ELR (cell line): ENCODE measurements at regions not wholly inside any gene's neighbourhood (a gene's known extent, or its start where the extent isn't known, plus 50 kb on each side); places are given as distances from the start of the nearest gene placed in this dataset.

Experiments used
- DNase-seq: peaks from one replicate; pipeline ENCODE4 v3.0.0-alpha.2; 2015; ENCODE audit warnings: low read depth

- no peak for DNase-seq
These were observed 63.1 kb upstream of the BAIAP2L1 start for GRCh38 chr7:98463837-98464557.

GRCh38 chr7:98462911-98463633, 62.2 kb upstream of the BAIAP2L1 start:
- no peak for DNase-seq

GRCh38 chr7:98460902-98461301, 60.0 kb upstream of the BAIAP2L1 start:
- no peak for DNase-seq

GRCh38 chr7:98459529-98459928, 58.6 kb upstream of the BAIAP2L1 start:
- no peak for DNase-seq

- DNase-seq = no peak
These were observed 57.4 kb upstream of the BAIAP2L1 start for GRCh38 chr7:98458090-98458875.

GRCh38 chr7:98456866-98457265, 56.0 kb upstream of the BAIAP2L1 start:
- no peak for DNase-seq

GRCh38 chr7:98452791-98453190, 51.9 kb upstream of the BAIAP2L1 start:
- no peak for DNase-seq
